ENCODE measurements at regions not wholly inside any gene's neighbourhood (a gene's known extent, or its start where the extent isn't known, plus 50 kb on each side); places are given as distances from the start of the nearest gene placed in this dataset.
"Not testable (repeated sequence)": the region's sequence is repeated elsewhere in the genome, so short reads cannot be mapped to it uniquely, and the experiment has no call there.

GRCh38 chr7:114140561-114140960, 221.8 kb upstream of the PPP1R3A start:
- H3K9ac ChIP-seq (ENCODE audit: insufficient read depth in 1 of 2, low read length in 2 of 2), result no peak overlapping the region
- no peak for TF ChIP-seq CTCF (IDR thresholded peaks at IDR 0.05; ENCODE audit: control extremely low read depth, extremely low read depth)
- peaks cover 0 to 2% (median 0%) of the 10 kb centered on the region in 5 donors for H3K4me1 ChIP-seq (ENCODE audit: control insufficient read depth in 5 of 5, insufficient read depth in 5 of 5, low read length in 5 of 5)
- no peaks in the 10 kb centered on the region for H3K27me3 ChIP-seq (ENCODE audit: control insufficient read depth in 3 of 3, insufficient read depth in 3 of 3, low read length in 2 of 3)
- H3K27ac ChIP-seq (ENCODE audit: low read depth in 1 of 2, low read length in 1 of 2), result no peak overlapping the region
- H3K36me3 ChIP-seq (ENCODE audit: control insufficient read depth in 4 of 4, insufficient read depth in 4 of 4, low read length in 4 of 4), result no peaks in the 10 kb centered on the region
- ATAC-seq (ENCODE audit: insufficient read depth, low FRiP score) (no peak), DNase-seq (no peak)
- 95 to 98% methylated on average over 1 of the region's 1 CpG for WGBS, 2 donors
- H3K9me3 ChIP-seq (ENCODE audit: control insufficient read depth in 4 of 4, insufficient read depth in 3 of 4, low read length in 3 of 4), result no peaks in the 10 kb centered on the region
- no peak overlapping the region for H3K4me3 ChIP-seq

- H3K4me3 ChIP-seq; ATAC-seq (ENCODE audit: insufficient read depth, low FRiP score); H3K9ac ChIP-seq (ENCODE audit: insufficient read depth in 1 of 2, low read length in 2 of 2); H3K9me3 ChIP-seq (ENCODE audit: control insufficient read depth in 4 of 4, insufficient read depth in 3 of 4, low read length in 3 of 4); H3K27me3 ChIP-seq (ENCODE audit: control insufficient read depth in 3 of 3, insufficient read depth in 3 of 3, low read length in 2 of 3); H3K36me3 ChIP-seq (ENCODE audit: control insufficient read depth in 4 of 4, insufficient read depth in 4 of 4, low read length in 4 of 4); H3K4me1 ChIP-seq (ENCODE audit: control insufficient read depth in 5 of 5, insufficient read depth in 5 of 5, low read length in 5 of 5); DNase-seq; H3K27ac ChIP-seq (ENCODE audit: low read depth in 1 of 2, low read length in 1 of 2): not testable (repeated sequence)
- WGBS, 2 donors, result 90 to 92% methylated on average over 5 of the region's 5 CpGs
These were observed 220.9 kb upstream of the PPP1R3A start for GRCh38 chr7:114139690-114140089.

GRCh38 chr7:114138587-114138986, 219.8 kb upstream of the PPP1R3A start:
- Histone ChIP-seq H3K9ac (ENCODE audit: insufficient read depth in 1 of 2, low read length in 2 of 2) (no peak overlapping the region), H3K9me3 (ENCODE audit: control insufficient read depth in 4 of 4, insufficient read depth in 3 of 4, low read length in 3 of 4) (no peaks in the 10 kb centered on the region), H3K4me1 (ENCODE audit: control insufficient read depth in 5 of 5, insufficient read depth in 5 of 5, low read length in 5 of 5) (peaks cover 0 to 2% (median 0%) of the 10 kb centered on the region in 5 donors), H3K27ac (ENCODE audit: low read depth in 1 of 2, low read length in 1 of 2) (no peak overlapping the region), H3K36me3 (ENCODE audit: control insufficient read depth in 4 of 4, insufficient read depth in 4 of 4, low read length in 4 of 4) (no peaks in the 10 kb centered on the region), H3K27me3 (ENCODE audit: control insufficient read depth in 3 of 3, insufficient read depth in 3 of 3, low read length in 2 of 3) (no peaks in the 10 kb centered on the region), H3K4me3 (no peak overlapping the region)
- no peak for TF ChIP-seq CTCF (IDR thresholded peaks at IDR 0.05; ENCODE audit: control extremely low read depth, extremely low read depth)
- DNase-seq, result no peak
- ATAC-seq (ENCODE audit: insufficient read depth, low FRiP score), result no peak
- WGBS, 2 donors, result 93 to 97% methylated on average over 5 of the region's 5 CpGs

- Histone ChIP-seq H3K4me3 (no peak overlapping the region), H3K36me3 (ENCODE audit: control insufficient read depth in 4 of 4, insufficient read depth in 4 of 4, low read length in 4 of 4) (no peaks in the 10 kb centered on the region), H3K4me1 (ENCODE audit: control insufficient read depth in 5 of 5, insufficient read depth in 5 of 5, low read length in 5 of 5) (peaks cover 0 to 9% (median 0%) of the 10 kb centered on the region in 5 donors), H3K27me3 (ENCODE audit: control insufficient read depth in 3 of 3, insufficient read depth in 3 of 3, low read length in 2 of 3) (no peaks in the 10 kb centered on the region), H3K27ac (ENCODE audit: low read depth in 1 of 2, low read length in 1 of 2) (no peak overlapping the region), H3K9me3 (ENCODE audit: control insufficient read depth in 4 of 4, insufficient read depth in 3 of 4, low read length in 3 of 4) (no peaks in the 10 kb centered on the region), H3K9ac (ENCODE audit: insufficient read depth in 1 of 2, low read length in 2 of 2) (no peak overlapping the region)
- no peak for TF ChIP-seq CTCF (IDR thresholded peaks at IDR 0.05; ENCODE audit: control extremely low read depth, extremely low read depth)
- no peak for DNase-seq
- no peak for ATAC-seq (ENCODE audit: insufficient read depth, low FRiP score)
These were observed 214.9 kb upstream of the PPP1R3A start for GRCh38 chr7:114133717-114134116.

All from lung (tissue), 11 donors.